Glutamatergic neuron (in vitro differentiated cells): ENCODE measurements at regions not wholly inside any gene's neighbourhood (a gene's known extent, or its start where the extent isn't known, plus 50 kb on each side); places are given as distances from the start of the nearest gene placed in this dataset.

Experiments used
- DNase-seq: peaks from one replicate; pipeline ENCODE4 v3.0.0; 2022
- H3K27ac Mint-ChIP-seq: one replicate; pipeline ENCODE4 v1.8.0; 2020; ENCODE audit warnings: mild to moderate bottlenecking, mixed read lengths, inconsistent platforms; ENCODE audit not compliant: unreplicated experiment
- H3K27me3 Mint-ChIP-seq: one replicate; pipeline ENCODE4 v1.8.0; 2020; ENCODE audit warnings: mild to moderate bottlenecking, moderate library complexity, mixed read lengths, inconsistent platforms; ENCODE audit not compliant: unreplicated experiment
- H3K36me3 Mint-ChIP-seq: one replicate; pipeline ENCODE4 v1.8.0; 2020; ENCODE audit warnings: mild to moderate bottlenecking, mixed read lengths, inconsistent platforms; ENCODE audit not compliant: unreplicated experiment
- H3K4me1 Mint-ChIP-seq: one replicate; pipeline ENCODE4 v1.8.0; 2020; ENCODE audit warnings: mild to moderate bottlenecking, low read depth, mixed read lengths, inconsistent platforms; ENCODE audit not compliant: unreplicated experiment
- H3K4me3 Mint-ChIP-seq: one replicate; pipeline ENCODE4 v1.8.0; 2020; ENCODE audit warnings: mild to moderate bottlenecking, mixed read lengths, inconsistent platforms; ENCODE audit not compliant: unreplicated experiment
- H3K9me3 Mint-ChIP-seq: one replicate; pipeline ENCODE4 v1.8.0; 2020; ENCODE audit warnings: mild to moderate bottlenecking, moderate library complexity, mixed read lengths, inconsistent platforms; ENCODE audit not compliant: unreplicated experiment
- CTCF ChIP-seq: fragments of 200-600 bp; sonication (generic); IDR thresholded peaks from one replicate; pipeline ENCODE4 v1.5.0; 2021; ENCODE audit not compliant: partially characterized antibody, unreplicated experiment

GRCh38 chr5:96053063-96053735 lies 91.5 kb upstream of the ELL2 start:
- H3K4me1 Mint-ChIP-seq, result peaks cover 9% of the 10 kb centered on the region
- no peak overlapping the region for H3K27ac Mint-ChIP-seq
- no peak overlapping the region for H3K4me3 Mint-ChIP-seq
- no peak for TF ChIP-seq CTCF
- H3K9me3 Mint-ChIP-seq, result no peaks in the 10 kb centered on the region
- H3K36me3 Mint-ChIP-seq, result no peaks in the 10 kb centered on the region
- H3K27me3 Mint-ChIP-seq, result no peaks in the 10 kb centered on the region
- DNase-seq, result no peak

GRCh38 chr5:96052374-96052773 lies 90.7 kb upstream of the ELL2 start:
- no peak overlapping the region for H3K4me3 Mint-ChIP-seq
- no peaks in the 10 kb centered on the region for H3K27me3 Mint-ChIP-seq
- no peak overlapping the region for H3K27ac Mint-ChIP-seq
- H3K4me1 Mint-ChIP-seq, result peaks cover 9% of the 10 kb centered on the region
- no peak for TF ChIP-seq CTCF
- H3K36me3 Mint-ChIP-seq, result no peaks in the 10 kb centered on the region
- DNase-seq, result no peak
- H3K9me3 Mint-ChIP-seq, result no peaks in the 10 kb centered on the region

DNA sequence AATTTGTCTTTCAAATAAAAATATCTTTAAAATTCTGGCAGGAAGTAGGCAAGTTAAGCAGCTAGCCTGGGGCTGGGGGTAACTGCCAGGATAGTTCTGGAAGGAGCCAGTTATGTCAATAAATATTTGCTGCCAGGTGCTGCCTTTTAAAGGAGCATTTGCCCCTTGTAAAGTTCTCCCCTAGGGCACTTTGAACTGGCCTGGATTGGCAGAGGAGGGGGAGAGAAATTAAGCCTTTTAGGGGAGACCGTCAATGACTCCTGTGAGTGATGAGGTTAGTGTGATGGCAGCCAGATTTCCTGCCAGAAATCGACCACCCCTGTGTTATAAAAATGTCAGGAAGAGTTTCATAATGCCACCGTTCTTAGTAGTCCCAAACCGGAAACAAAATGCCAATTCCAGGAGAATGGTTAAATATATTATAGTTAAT lies 89.8 kb upstream of the ELL2 start:
- Mint-ChIP-seq H3K4me3 (no peak overlapping the region), H3K9me3 (no peaks in the 10 kb centered on the region), H3K27ac (no peak overlapping the region), H3K36me3 (no peaks in the 10 kb centered on the region), H3K27me3 (no peaks in the 10 kb centered on the region), H3K4me1 (peaks cover 9% of the 10 kb centered on the region)
- no peak for TF ChIP-seq CTCF
- DNase-seq, result no peak

GRCh38 chr5:96050273-96050880 lies 88.7 kb upstream of the ELL2 start:
- Mint-ChIP-seq H3K9me3 (no peaks in the 10 kb centered on the region), H3K27me3 (no peaks in the 10 kb centered on the region)

More at GRCh38 chr5:96050273-96050880, 88.7 kb upstream of the ELL2 start:
- no peak for TF ChIP-seq CTCF
- Mint-ChIP-seq H3K4me1 (peaks cover 9% of the 10 kb centered on the region), H3K4me3 (no peak overlapping the region), H3K27ac (no peak overlapping the region), H3K36me3 (no peaks in the 10 kb centered on the region)
- no peak for DNase-seq
